Spleen (tissue), 7 donors: ENCODE measurements at regions not wholly inside any gene's neighbourhood (a gene's known extent, or its start where the extent isn't known, plus 50 kb on each side); places are given as distances from the start of the nearest gene placed in this dataset.

Source experiments
- CTCF ChIP-seq, 11 experiments: fragments of 200-600 bp in 7 of 11; fragments of 450-650 bp in 4 of 11; sonication (generic) in 4 of 11; IDR thresholded peaks in 8 of 11; conservative IDR thresholded peaks in 3 of 11; 1 replicate in 7 of 11; 2 replicates in 4 of 11; pipeline versions ENCODE4 v1.4.0 to v1.8.0; 2016 to 2021; ENCODE audit warnings: antibody characterized with exemption in 11 of 11, inconsistent platforms in 4 of 11, mild to moderate bottlenecking in 1 of 11
- POLR2A ChIP-seq, 3 donors: fragments of 450-650 bp; IDR thresholded peaks; one replicate each; pipeline ENCODE4 v1.5.1; 2017; ENCODE audit warnings: antibody characterized with exemption in 3 of 3, mild to moderate bottlenecking in 1 of 3
- POLR2AphosphoS5 ChIP-seq, 3 donors: sonication (generic); formaldehyde crosslinking; IDR thresholded peaks; one replicate each; pipeline ENCODE4 v1.5.1; 2017; ENCODE audit warnings: antibody characterized with exemption in 3 of 3
- donor health status: DM: no; HTN: no; CAD: no; lungs with moderate emphysema.
- donor health status: DM: no; HTN: no; CAD: no.
- donor health status: DM: no; HTN: no; CAD: no.

GRCh38 chr4:136800248-136800647, 732.0 kb downstream of the PCDH18 start:
- TF ChIP-seq CTCF (IDR thresholded peaks at IDR 0.05 in 8 of 11, conservative IDR thresholded peaks at IDR 0.05 in 3 of 11): no peak
- TF ChIP-seq POLR2AphosphoS5 (IDR thresholded peaks at IDR 0.05): no peak
- no peak for TF ChIP-seq POLR2A (IDR thresholded peaks at IDR 0.05)
